ENCODE measurements at regions not wholly inside any gene's neighbourhood (a gene's known extent, or its start where the extent isn't known, plus 50 kb on each side); places are given as distances from the start of the nearest gene placed in this dataset.

- Histone ChIP-seq H3K27me3 (ENCODE audit: insufficient read depth, low read depth, low read length) (no peaks in the 10 kb centered on the region), H3F3A (ENCODE audit: insufficient read depth, low read length, poor library complexity, severe bottlenecking) (no peaks in the 10 kb centered on the region), H3K9me2 (ENCODE audit: insufficient read depth, low read length) (no peaks in the 10 kb centered on the region), H3K4me2 (ENCODE audit: low read length) (no peak overlapping the region), H2AFZ (ENCODE audit: low read depth, low read length) (no peak overlapping the region), H3K9ac (ENCODE audit: low read length) (no peak overlapping the region), H3K27ac (ENCODE audit: low read length) (no peak overlapping the region), H3K79me2 (replicated peaks; ENCODE audit: insufficient read depth, low read length) (no peaks in the 10 kb centered on the region), H3K4me3 (ENCODE audit: low read length) (no peak overlapping the region), H3K36me3 (ENCODE audit: insufficient read depth, low read length) (no peaks in the 10 kb centered on the region), H4K20me1 (ENCODE audit: insufficient read depth) (no peaks in the 10 kb centered on the region), H3K9me3 (ENCODE audit: low read length) (no peaks in the 10 kb centered on the region)
- TF ChIP-seq EP300 (conservative IDR thresholded peaks at IDR 0.05; ENCODE audit: poor library complexity, severe bottlenecking) (no peak), REST (IDR thresholded peaks at IDR 0.05; ENCODE audit: borderline replicate concordance) (no peak), SMC3 (conservative IDR thresholded peaks at IDR 0.05; ENCODE audit: poor library complexity) (no peak), POLR2AphosphoS5 (IDR thresholded peaks at IDR 0.05) (no peak), TAF1 (IDR thresholded peaks at IDR 0.05; ENCODE audit: low read depth) (no peak), RAD21 (conservative IDR thresholded peaks at IDR 0.05) (no peak), MXI1 (conservative IDR thresholded peaks at IDR 0.05; ENCODE audit: poor library complexity, severe bottlenecking) (no peak), CTCF (IDR thresholded peaks at IDR 0.05; ENCODE audit: poor library complexity, severe bottlenecking) (no peak), EZH2 (IDR thresholded peaks at IDR 0.05; ENCODE audit: borderline replicate concordance, insufficient read depth, low read length, poor library complexity, severe bottlenecking) (no peak)
Measured at GRCh38 chr6:140462453-140463311, 1088.2 kb upstream of the CITED2 start.

- Histone ChIP-seq H4K20me1 (ENCODE audit: insufficient read depth) (no peaks in the 10 kb centered on the region), H3K9me2 (ENCODE audit: insufficient read depth, low read length) (no peaks in the 10 kb centered on the region), H3K27me3 (ENCODE audit: insufficient read depth, low read depth, low read length) (no peaks in the 10 kb centered on the region), H3K27ac (ENCODE audit: low read length) (no peak overlapping the region), H3K4me2 (ENCODE audit: low read length) (no peak overlapping the region), H3K36me3 (ENCODE audit: insufficient read depth, low read length) (no peaks in the 10 kb centered on the region), H3K9ac (ENCODE audit: low read length) (no peak overlapping the region), H3F3A (ENCODE audit: insufficient read depth, low read length, poor library complexity, severe bottlenecking) (no peaks in the 10 kb centered on the region), H3K4me3 (ENCODE audit: low read length) (no peak overlapping the region), H3K9me3 (ENCODE audit: low read length) (no peaks in the 10 kb centered on the region), H3K79me2 (replicated peaks; ENCODE audit: insufficient read depth, low read length) (no peaks in the 10 kb centered on the region), H2AFZ (ENCODE audit: low read depth, low read length) (no peak overlapping the region)
- TF ChIP-seq RAD21 (conservative IDR thresholded peaks at IDR 0.05) (no peak), POLR2AphosphoS5 (IDR thresholded peaks at IDR 0.05) (no peak), MXI1 (conservative IDR thresholded peaks at IDR 0.05; ENCODE audit: poor library complexity, severe bottlenecking) (no peak), EP300 (conservative IDR thresholded peaks at IDR 0.05; ENCODE audit: poor library complexity, severe bottlenecking) (no peak), EZH2 (IDR thresholded peaks at IDR 0.05; ENCODE audit: borderline replicate concordance, insufficient read depth, low read length, poor library complexity, severe bottlenecking) (no peak), SMC3 (conservative IDR thresholded peaks at IDR 0.05; ENCODE audit: poor library complexity) (no peak), REST (IDR thresholded peaks at IDR 0.05; ENCODE audit: borderline replicate concordance) (no peak), TAF1 (IDR thresholded peaks at IDR 0.05; ENCODE audit: low read depth) (no peak), CTCF (IDR thresholded peaks at IDR 0.05; ENCODE audit: poor library complexity, severe bottlenecking) (no peak)
Measured at GRCh38 chr6:140462076-140462452, 1087.6 kb upstream of the CITED2 start.

All from neural cell (in vitro differentiated cells).